HL-60 (cell line): ENCODE measurements at regions not wholly inside any gene's neighbourhood (a gene's known extent, or its start where the extent isn't known, plus 50 kb on each side); places are given as distances from the start of the nearest gene placed in this dataset.

Experiments used
- GABPA ChIP-seq: IDR thresholded peaks from 2 replicates; pipeline ENCODE4 v1.6.1; 2012; ENCODE audit warnings: low read depth
- POLR2AphosphoS5 ChIP-seq: IDR thresholded peaks from 2 replicates; pipeline ENCODE4 v1.6.1; 2012; ENCODE audit warnings: low read depth
- SPI1 ChIP-seq: IDR thresholded peaks from 2 replicates; pipeline ENCODE4 v1.6.1; 2012; ENCODE audit warnings: low read depth, mild to moderate bottlenecking, borderline replicate concordance
- TF ChIP-seq, protein P1 (sequence below): IDR thresholded peaks from 2 replicates; pipeline ENCODE4 v1.6.1; 2012; ENCODE audit warnings: low read depth; ENCODE audit not compliant: insufficient replicate concordance
- TF ChIP-seq, protein P2 (sequence below): IDR thresholded peaks from one replicate; pipeline ENCODE4 v1.5.1; 2011; ENCODE audit warnings: low read length, control low read depth, inconsistent platforms; ENCODE audit not compliant: insufficient read depth

DNA sequence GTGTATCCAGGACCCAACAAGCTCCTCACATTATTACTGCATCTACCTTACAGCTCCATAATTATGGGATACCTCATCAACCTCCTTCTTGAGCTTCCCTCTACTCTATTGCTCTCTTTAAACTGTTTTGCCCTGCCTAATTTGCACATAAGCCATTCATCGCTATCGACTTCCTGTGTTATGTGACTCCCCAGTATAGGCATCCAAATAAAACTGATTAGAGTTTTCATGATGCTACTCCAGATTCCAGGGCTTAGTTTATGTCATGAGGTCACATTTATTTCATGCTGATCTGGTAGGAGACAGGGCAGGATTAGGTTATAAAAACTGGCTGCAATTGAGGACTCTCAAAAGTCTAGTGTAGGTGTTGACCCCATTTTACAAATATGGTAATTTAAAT is 569.9 kb upstream of the MGAT4C start:
- TF ChIP-seq, protein P1, sequence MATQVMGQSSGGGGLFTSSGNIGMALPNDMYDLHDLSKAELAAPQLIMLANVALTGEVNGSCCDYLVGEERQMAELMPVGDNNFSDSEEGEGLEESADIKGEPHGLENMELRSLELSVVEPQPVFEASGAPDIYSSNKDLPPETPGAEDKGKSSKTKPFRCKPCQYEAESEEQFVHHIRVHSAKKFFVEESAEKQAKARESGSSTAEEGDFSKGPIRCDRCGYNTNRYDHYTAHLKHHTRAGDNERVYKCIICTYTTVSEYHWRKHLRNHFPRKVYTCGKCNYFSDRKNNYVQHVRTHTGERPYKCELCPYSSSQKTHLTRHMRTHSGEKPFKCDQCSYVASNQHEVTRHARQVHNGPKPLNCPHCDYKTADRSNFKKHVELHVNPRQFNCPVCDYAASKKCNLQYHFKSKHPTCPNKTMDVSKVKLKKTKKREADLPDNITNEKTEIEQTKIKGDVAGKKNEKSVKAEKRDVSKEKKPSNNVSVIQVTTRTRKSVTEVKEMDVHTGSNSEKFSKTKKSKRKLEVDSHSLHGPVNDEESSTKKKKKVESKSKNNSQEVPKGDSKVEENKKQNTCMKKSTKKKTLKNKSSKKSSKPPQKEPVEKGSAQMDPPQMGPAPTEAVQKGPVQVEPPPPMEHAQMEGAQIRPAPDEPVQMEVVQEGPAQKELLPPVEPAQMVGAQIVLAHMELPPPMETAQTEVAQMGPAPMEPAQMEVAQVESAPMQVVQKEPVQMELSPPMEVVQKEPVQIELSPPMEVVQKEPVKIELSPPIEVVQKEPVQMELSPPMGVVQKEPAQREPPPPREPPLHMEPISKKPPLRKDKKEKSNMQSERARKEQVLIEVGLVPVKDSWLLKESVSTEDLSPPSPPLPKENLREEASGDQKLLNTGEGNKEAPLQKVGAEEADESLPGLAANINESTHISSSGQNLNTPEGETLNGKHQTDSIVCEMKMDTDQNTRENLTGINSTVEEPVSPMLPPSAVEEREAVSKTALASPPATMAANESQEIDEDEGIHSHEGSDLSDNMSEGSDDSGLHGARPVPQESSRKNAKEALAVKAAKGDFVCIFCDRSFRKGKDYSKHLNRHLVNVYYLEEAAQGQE: no peak
- TF ChIP-seq, protein P2, sequence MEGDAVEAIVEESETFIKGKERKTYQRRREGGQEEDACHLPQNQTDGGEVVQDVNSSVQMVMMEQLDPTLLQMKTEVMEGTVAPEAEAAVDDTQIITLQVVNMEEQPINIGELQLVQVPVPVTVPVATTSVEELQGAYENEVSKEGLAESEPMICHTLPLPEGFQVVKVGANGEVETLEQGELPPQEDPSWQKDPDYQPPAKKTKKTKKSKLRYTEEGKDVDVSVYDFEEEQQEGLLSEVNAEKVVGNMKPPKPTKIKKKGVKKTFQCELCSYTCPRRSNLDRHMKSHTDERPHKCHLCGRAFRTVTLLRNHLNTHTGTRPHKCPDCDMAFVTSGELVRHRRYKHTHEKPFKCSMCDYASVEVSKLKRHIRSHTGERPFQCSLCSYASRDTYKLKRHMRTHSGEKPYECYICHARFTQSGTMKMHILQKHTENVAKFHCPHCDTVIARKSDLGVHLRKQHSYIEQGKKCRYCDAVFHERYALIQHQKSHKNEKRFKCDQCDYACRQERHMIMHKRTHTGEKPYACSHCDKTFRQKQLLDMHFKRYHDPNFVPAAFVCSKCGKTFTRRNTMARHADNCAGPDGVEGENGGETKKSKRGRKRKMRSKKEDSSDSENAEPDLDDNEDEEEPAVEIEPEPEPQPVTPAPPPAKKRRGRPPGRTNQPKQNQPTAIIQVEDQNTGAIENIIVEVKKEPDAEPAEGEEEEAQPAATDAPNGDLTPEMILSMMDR: no peak
- TF ChIP-seq SPI1: no peak
- no peak for TF ChIP-seq GABPA
- no peak for TF ChIP-seq POLR2AphosphoS5
